ENCODE measurements at regions not wholly inside any gene's neighbourhood (a gene's known extent, or its start where the extent isn't known, plus 50 kb on each side); places are given as distances from the start of the nearest gene placed in this dataset.

GRCh38 chr9:30584559-30584958 lies 1799.9 kb upstream of the ACO1 start:
- FAIRE-seq, result no peak
- Histone ChIP-seq H3K4me3 (no peak overlapping the region), H3K79me2 (ENCODE audit: control insufficient read depth, insufficient read depth, low read length) (no peaks in the 10 kb centered on the region), H3K9ac (ENCODE audit: insufficient read depth in 1 of 2, low read depth in 2 of 2, low read length in 2 of 2) (no peak overlapping the region), H3K27me3 (ENCODE audit: control insufficient read depth in 2 of 2, insufficient read depth in 2 of 2, low read length in 2 of 2) (no peaks in the 10 kb centered on the region), H3K27ac (ENCODE audit: extremely low read depth, low read depth, low read length) (no peak overlapping the region), H2AFZ (ENCODE audit: low read depth, low read length) (no peak overlapping the region), H3K4me2 (ENCODE audit: insufficient read depth, low read length) (no peak overlapping the region), H3K4me1 (replicated peaks in 1 of 2; ENCODE audit: control insufficient read depth in 2 of 2, insufficient read depth in 2 of 2, low read length in 2 of 2) (no peaks in the 10 kb centered on the region), H3K9me3 (replicated peaks; ENCODE audit: control insufficient read depth, insufficient read depth, low read depth, low read length) (no peaks in the 10 kb centered on the region), H3K9me1 (ENCODE audit: control insufficient read depth, insufficient read depth, low read length) (no peaks in the 10 kb centered on the region), H4K20me1 (replicated peaks; ENCODE audit: control insufficient read depth, insufficient read depth, low read length) (no peaks in the 10 kb centered on the region), H3K36me3 (ENCODE audit: control insufficient read depth, insufficient read depth, low read length) (no peaks in the 10 kb centered on the region)
- CTCF ChIA-PET (ENCODE audit: low intra/inter-chr PET ratio), result no interaction called here
- DNase-seq (ENCODE audit: extremely low read depth in 1 of 4, low spot score in 3 of 4), result no peak
- intact Hi-C loops (cut with micrococcal nuclease), result no loop called here
- BruUV-seq (replicated peaks), result no TSS peak
- in situ Hi-C loops (cut with MboI), result no loop called here
- POLR2A ChIA-PET, result no interaction called here
- TF ChIP-seq FOXP1 (CRISPR knock-in tag; IDR thresholded peaks at IDR 0.05) (no peak), HBP1 (CRISPR knock-in tag; IDR thresholded peaks at IDR 0.05) (no peak), BACH1 (tag; IDR thresholded peaks at IDR 0.05) (no peak), NUFIP1 (IDR thresholded peaks at IDR 0.05; ENCODE audit: partially characterized antibody) (no peak)
- no CpG with 5 or more reads among the region's 2 CpGs for WGBS (ENCODE audit: insufficient coverage, low coverage, missing lambda C conversion rate)
- ATAC-seq, result no peak

GRCh38 chr9:30591461-30591860 lies 1793.0 kb upstream of the ACO1 start:
- ChIA-PET CTCF (ENCODE audit: low intra/inter-chr PET ratio) (no interaction called here), POLR2A (no interaction called here)
- no peaks in the 10 kb centered on the region for H4K20me1 ChIP-seq (replicated peaks; ENCODE audit: control insufficient read depth, insufficient read depth, low read length)
- no peaks in the 10 kb centered on the region for H3K9me3 ChIP-seq (replicated peaks; ENCODE audit: control insufficient read depth, insufficient read depth, low read depth, low read length)
- WGBS (ENCODE audit: insufficient coverage, low coverage, missing lambda C conversion rate), result no CpG with 5 or more reads among the region's 1 CpG
- intact Hi-C loops (cut with micrococcal nuclease) (no loop called here), in situ Hi-C loops (cut with MboI) (no loop called here)
- H3K36me3 ChIP-seq (ENCODE audit: control insufficient read depth, insufficient read depth, low read length), result no peaks in the 10 kb centered on the region
- no peak overlapping the region for H3K9ac ChIP-seq (ENCODE audit: insufficient read depth in 1 of 2, low read depth in 2 of 2, low read length in 2 of 2)
- H3K27ac ChIP-seq (ENCODE audit: extremely low read depth, low read depth, low read length), result no peak overlapping the region
- no peaks in the 10 kb centered on the region for H3K4me1 ChIP-seq (replicated peaks in 1 of 2; ENCODE audit: control insufficient read depth in 2 of 2, insufficient read depth in 2 of 2, low read length in 2 of 2)
- DNase-seq (ENCODE audit: extremely low read depth in 1 of 4, low spot score in 3 of 4) (no peak), FAIRE-seq (no peak), ATAC-seq (no peak)
- H3K27me3 ChIP-seq (ENCODE audit: control insufficient read depth in 2 of 2, insufficient read depth in 2 of 2, low read length in 2 of 2), result no peaks in the 10 kb centered on the region
- no TSS peak for BruUV-seq (replicated peaks)
- H2AFZ ChIP-seq (ENCODE audit: low read depth, low read length), result no peak overlapping the region
- H3K9me1 ChIP-seq (ENCODE audit: control insufficient read depth, insufficient read depth, low read length), result no peaks in the 10 kb centered on the region
- H3K79me2 ChIP-seq (ENCODE audit: control insufficient read depth, insufficient read depth, low read length), result no peaks in the 10 kb centered on the region
- no peak overlapping the region for H3K4me2 ChIP-seq (ENCODE audit: insufficient read depth, low read length)
- no peak overlapping the region for H3K4me3 ChIP-seq
- TF ChIP-seq ZNF395 (CRISPR knock-in tag; IDR thresholded peaks at IDR 0.05), result no peak
- no peak for TF ChIP-seq POLR3A (IDR thresholded peaks at IDR 0.05; ENCODE audit: borderline replicate concordance, extremely low read depth, insufficient read depth, insufficient read length)
- no peak for TF ChIP-seq MITF (IDR thresholded peaks at IDR 0.05)
- no peak for TF ChIP-seq DLX4 (CRISPR knock-in tag; IDR thresholded peaks at IDR 0.05)
- TF ChIP-seq YY1 (IDR thresholded peaks at IDR 0.05; ENCODE audit: borderline replicate concordance in 1 of 3, control insufficient read depth in 1 of 3, extremely low read depth in 1 of 3, insufficient read depth in 3 of 3, insufficient read length in 1 of 3, insufficient replicate concordance in 2 of 3, low read depth in 1 of 3, low read length in 2 of 3), result no peak
- no peak for TF ChIP-seq SRSF7 (optimal IDR thresholded peaks at IDR 0.05; ENCODE audit: low read depth, low read length)
- no peak for TF ChIP-seq RBM17 (IDR thresholded peaks at IDR 0.05; ENCODE audit: borderline replicate concordance, low read depth, low read length)

Data from K562 (cell line).